ENCODE measurements at regions not wholly inside any gene's neighbourhood (a gene's known extent, or its start where the extent isn't known, plus 50 kb on each side); places are given as distances from the start of the nearest gene placed in this dataset.

DNA sequence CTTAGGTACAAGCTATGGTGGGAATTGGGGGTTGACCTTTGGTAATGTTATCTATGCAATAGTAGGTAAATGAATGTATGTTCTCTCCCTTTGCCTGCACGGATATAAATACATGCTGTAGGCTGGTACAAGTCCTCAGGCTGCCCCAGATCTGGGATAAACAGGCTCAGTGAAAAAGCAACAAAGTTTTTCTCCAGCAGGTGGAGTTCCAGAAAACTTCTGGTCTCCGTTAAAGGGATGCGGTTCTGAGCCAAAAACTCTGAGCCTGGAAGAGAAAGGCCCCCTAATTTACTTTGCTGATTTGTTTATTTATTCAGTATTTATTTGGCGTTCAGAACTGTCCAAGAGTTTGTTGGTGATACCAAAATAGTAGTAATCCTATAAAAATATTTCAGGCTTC is 204.7 kb downstream of the ADRA2A start (continued):
- TF ChIP-seq, protein P1, sequence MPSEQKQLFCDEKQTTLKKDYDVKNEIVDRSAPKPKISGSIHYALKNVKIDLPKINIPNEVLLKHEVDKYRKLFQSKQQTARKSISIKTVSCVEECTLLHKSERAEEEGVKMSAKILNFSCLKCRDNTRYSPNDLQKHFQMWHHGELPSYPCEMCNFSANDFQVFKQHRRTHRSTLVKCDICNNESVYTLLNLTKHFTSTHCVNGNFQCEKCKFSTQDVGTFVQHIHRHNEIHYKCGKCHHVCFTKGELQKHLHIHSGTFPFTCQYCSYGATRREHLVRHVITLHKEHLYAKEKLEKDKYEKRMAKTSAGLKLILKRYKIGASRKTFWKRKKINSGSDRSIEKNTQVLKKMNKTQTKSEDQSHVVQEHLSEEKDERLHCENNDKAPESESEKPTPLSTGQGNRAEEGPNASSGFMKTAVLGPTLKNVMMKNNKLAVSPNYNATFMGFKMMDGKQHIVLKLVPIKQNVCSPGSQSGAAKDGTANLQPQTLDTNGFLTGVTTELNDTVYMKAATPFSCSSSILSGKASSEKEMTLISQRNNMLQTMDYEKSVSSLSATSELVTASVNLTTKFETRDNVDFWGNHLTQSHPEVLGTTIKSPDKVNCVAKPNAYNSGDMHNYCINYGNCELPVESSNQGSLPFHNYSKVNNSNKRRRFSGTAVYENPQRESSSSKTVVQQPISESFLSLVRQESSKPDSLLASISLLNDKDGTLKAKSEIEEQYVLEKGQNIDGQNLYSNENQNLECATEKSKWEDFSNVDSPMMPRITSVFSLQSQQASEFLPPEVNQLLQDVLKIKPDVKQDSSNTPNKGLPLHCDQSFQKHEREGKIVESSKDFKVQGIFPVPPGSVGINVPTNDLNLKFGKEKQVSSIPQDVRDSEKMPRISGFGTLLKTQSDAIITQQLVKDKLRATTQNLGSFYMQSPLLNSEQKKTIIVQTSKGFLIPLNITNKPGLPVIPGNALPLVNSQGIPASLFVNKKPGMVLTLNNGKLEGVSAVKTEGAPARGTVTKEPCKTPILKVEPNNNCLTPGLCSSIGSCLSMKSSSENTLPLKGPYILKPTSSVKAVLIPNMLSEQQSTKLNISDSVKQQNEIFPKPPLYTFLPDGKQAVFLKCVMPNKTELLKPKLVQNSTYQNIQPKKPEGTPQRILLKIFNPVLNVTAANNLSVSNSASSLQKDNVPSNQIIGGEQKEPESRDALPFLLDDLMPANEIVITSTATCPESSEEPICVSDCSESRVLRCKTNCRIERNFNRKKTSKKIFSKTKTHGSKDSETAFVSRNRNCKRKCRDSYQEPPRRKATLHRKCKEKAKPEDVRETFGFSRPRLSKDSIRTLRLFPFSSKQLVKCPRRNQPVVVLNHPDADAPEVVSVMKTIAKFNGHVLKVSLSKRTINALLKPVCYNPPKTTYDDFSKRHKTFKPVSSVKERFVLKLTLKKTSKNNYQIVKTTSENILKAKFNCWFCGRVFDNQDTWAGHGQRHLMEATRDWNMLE (tag by site-specific recombination; conservative IDR thresholded peaks at IDR 0.05; ENCODE audit: low read depth) = no peak

DNA sequence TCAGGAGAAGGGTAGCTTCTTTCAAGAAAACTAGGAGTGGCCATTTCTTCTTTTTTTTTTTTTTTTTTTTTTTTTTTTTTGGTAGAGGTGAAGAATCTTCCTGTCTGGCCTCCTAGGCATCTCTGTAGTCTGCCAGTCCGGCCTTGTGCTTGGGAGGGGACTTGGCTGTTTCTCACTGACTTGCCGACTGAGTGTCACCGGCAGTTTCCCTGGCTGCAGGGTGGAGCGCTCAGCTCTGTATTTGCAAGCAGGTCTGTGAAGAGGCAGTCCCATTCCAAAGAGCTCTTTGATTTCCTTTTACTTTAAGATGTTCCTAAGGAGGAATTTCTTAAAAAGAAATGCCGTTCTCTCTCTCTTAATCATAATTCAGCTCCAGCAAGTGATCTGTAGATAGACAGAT is 212.6 kb downstream of the ADRA2A start:
- no peak for TF ChIP-seq YY2 (tag by site-specific recombination; IDR thresholded peaks at IDR 0.05)
- no peak for TF ChIP-seq ZNF37A (tag by site-specific recombination; IDR thresholded peaks at IDR 0.05)
- TF ChIP-seq ZNF16 (tag by site-specific recombination; IDR thresholded peaks at IDR 0.05; ENCODE audit: low read depth) = no peak
- no peak for TF ChIP-seq ZNF473 (tag by site-specific recombination; IDR thresholded peaks at IDR 0.05)
- no peak for TF ChIP-seq ZNF600 (tag by site-specific recombination; IDR thresholded peaks at IDR 0.05)
- no peak for TF ChIP-seq YY1 (tag by site-specific recombination; IDR thresholded peaks at IDR 0.05)
- TF ChIP-seq ZNF791 (tag by site-specific recombination; IDR thresholded peaks at IDR 0.05) = no peak
- TF ChIP-seq KLF7 (tag by site-specific recombination; IDR thresholded peaks at IDR 0.05; ENCODE audit: borderline replicate concordance) = no peak
- no peak for TF ChIP-seq ZNF529 (tag by site-specific recombination; IDR thresholded peaks at IDR 0.05; ENCODE audit: insufficient replicate concordance)
- no peak for TF ChIP-seq ZNF423 (tag by site-specific recombination; IDR thresholded peaks at IDR 0.05)
- TF ChIP-seq ZNF24 (tag by site-specific recombination; IDR thresholded peaks at IDR 0.05) = no peak
- TF ChIP-seq ZNF48 (tag by site-specific recombination; IDR thresholded peaks at IDR 0.05) = no peak
- no peak for TF ChIP-seq ZNF560 (tag by site-specific recombination; IDR thresholded peaks at IDR 0.05; ENCODE audit: borderline replicate concordance)
- no peak for TF ChIP-seq ZNF621 (tag by site-specific recombination; IDR thresholded peaks at IDR 0.05)
- TF ChIP-seq, protein P2, sequence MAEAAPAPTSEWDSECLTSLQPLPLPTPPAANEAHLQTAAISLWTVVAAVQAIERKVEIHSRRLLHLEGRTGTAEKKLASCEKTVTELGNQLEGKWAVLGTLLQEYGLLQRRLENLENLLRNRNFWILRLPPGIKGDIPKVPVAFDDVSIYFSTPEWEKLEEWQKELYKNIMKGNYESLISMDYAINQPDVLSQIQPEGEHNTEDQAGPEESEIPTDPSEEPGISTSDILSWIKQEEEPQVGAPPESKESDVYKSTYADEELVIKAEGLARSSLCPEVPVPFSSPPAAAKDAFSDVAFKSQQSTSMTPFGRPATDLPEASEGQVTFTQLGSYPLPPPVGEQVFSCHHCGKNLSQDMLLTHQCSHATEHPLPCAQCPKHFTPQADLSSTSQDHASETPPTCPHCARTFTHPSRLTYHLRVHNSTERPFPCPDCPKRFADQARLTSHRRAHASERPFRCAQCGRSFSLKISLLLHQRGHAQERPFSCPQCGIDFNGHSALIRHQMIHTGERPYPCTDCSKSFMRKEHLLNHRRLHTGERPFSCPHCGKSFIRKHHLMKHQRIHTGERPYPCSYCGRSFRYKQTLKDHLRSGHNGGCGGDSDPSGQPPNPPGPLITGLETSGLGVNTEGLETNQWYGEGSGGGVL (tag by site-specific recombination; IDR thresholded peaks at IDR 0.05) = no peak
- TF ChIP-seq ZNF571 (tag by site-specific recombination; IDR thresholded peaks at IDR 0.05) = no peak
- TF ChIP-seq ZNF169 (tag by site-specific recombination; IDR thresholded peaks at IDR 0.05) = no peak
- ChIA-PET CTCF (interaction anchor here (0.6 to 0.7 kb wide), 2 partner anchors 607 to 722 kb away, joined by 3 to 4 read pairs; no protein-coding TSS in a partner anchor), POLR2A (no interaction called here)
- H3K4me1 ChIP-seq (ENCODE audit: control insufficient read depth, insufficient read depth, low read length) = no peaks in the 10 kb centered on the region
- H3K36me3 ChIP-seq (ENCODE audit: control insufficient read depth in 2 of 2, insufficient read depth in 1 of 2, low read length in 2 of 2) = no peaks in the 10 kb centered on the region
- no peak overlapping the region for H3K27ac ChIP-seq (ENCODE audit: extremely low read depth, low read depth, low read length)
- H3K9me3 ChIP-seq (ENCODE audit: control insufficient read depth, insufficient read depth, low read depth, low read length) = no peaks in the 10 kb centered on the region
- no peak overlapping the region for H3K4me3 ChIP-seq (ENCODE audit: low read depth, low read length)

DNA sequence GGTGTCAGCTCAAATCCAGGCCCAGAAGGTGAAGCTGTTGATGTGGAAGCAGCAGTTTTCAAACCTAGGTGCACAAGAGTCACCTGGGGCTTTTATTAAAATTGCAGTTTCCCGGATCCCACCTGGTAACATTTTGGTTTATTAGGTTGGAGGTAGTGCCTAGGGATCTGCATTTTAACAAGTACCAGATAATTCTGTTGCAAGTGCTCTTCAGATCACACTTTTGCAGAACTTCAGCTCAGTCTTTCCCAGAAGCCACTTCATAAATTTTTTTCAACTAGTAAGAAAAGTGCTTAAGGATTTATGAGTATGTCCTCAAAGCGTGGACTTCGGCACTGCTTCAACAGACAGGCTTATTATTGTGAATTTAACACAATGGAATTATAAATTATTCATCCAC is 213.8 kb downstream of the ADRA2A start:
- CTCF ChIA-PET = no interaction called here
- Histone ChIP-seq H3K4me3 (ENCODE audit: low read depth, low read length) (no peak overlapping the region), H3K27ac (ENCODE audit: extremely low read depth, low read depth, low read length) (no peak overlapping the region), H3K9me3 (ENCODE audit: control insufficient read depth, insufficient read depth, low read depth, low read length) (no peaks in the 10 kb centered on the region), H3K4me1 (ENCODE audit: control insufficient read depth, insufficient read depth, low read length) (no peaks in the 10 kb centered on the region), H3K36me3 (ENCODE audit: control insufficient read depth in 2 of 2, insufficient read depth in 1 of 2, low read length in 2 of 2) (no peaks in the 10 kb centered on the region)
- POLR2A ChIA-PET = no interaction called here
- TF ChIP-seq ZNF623 (tag by site-specific recombination; IDR thresholded peaks at IDR 0.05) (no peak), ZNF560 (tag by site-specific recombination; IDR thresholded peaks at IDR 0.05; ENCODE audit: borderline replicate concordance) (no peak), YY1 (tag by site-specific recombination; IDR thresholded peaks at IDR 0.05) (no peak), SP7 (tag by site-specific recombination; IDR thresholded peaks at IDR 0.05) (no peak), ZNF530 (tag by site-specific recombination; IDR thresholded peaks at IDR 0.05; ENCODE audit: low read depth) (no peak), KLF8 (tag by site-specific recombination; IDR thresholded peaks at IDR 0.05) (no peak), ZNF521 (tag by site-specific recombination; IDR thresholded peaks at IDR 0.05) (no peak), ZNF146 (tag by site-specific recombination; IDR thresholded peaks at IDR 0.05) (no peak), ZNF600 (tag by site-specific recombination; IDR thresholded peaks at IDR 0.05) (no peak), ZNF792 (tag by site-specific recombination; IDR thresholded peaks at IDR 0.05) (no peak), ZEB2 (tag by site-specific recombination; IDR thresholded peaks at IDR 0.05) (no peak), ZNF830 (tag by site-specific recombination; IDR thresholded peaks at IDR 0.05; ENCODE audit: low read depth) (no peak)
- TF ChIP-seq, protein P3, sequence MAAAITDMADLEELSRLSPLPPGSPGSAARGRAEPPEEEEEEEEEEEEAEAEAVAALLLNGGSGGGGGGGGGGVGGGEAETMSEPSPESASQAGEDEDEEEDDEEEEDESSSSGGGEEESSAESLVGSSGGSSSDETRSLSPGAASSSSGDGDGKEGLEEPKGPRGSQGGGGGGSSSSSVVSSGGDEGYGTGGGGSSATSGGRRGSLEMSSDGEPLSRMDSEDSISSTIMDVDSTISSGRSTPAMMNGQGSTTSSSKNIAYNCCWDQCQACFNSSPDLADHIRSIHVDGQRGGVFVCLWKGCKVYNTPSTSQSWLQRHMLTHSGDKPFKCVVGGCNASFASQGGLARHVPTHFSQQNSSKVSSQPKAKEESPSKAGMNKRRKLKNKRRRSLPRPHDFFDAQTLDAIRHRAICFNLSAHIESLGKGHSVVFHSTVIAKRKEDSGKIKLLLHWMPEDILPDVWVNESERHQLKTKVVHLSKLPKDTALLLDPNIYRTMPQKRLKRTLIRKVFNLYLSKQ (tag by site-specific recombination; IDR thresholded peaks at IDR 0.05; ENCODE audit: borderline replicate concordance) = no peak

Measured in HEK293 (cell line).